GM10248 (cell line): ENCODE measurements at regions not wholly inside any gene's neighbourhood (a gene's known extent, or its start where the extent isn't known, plus 50 kb on each side); places are given as distances from the start of the nearest gene placed in this dataset.

Experiments used
- CTCF ChIA-PET: fragments of 300-600 bp; sonication (Branson Sonifier 250); formaldehyde crosslinking; extraction: SDS; loops from one replicate; lab custom pipeline; 2021; ENCODE audit warnings: antibody characterized with exemption; lab: Yijun Ruan, JAX
- POLR2A ChIA-PET: fragments of 350-650 bp; sonication (Branson Sonifier 250); formaldehyde crosslinking; extraction: SDS; loops from one replicate; lab custom pipeline; 2020; ENCODE audit warnings: antibody characterized with exemption; lab: Yijun Ruan, JAX
- DNase-seq: peaks from one replicate; pipeline ENCODE4 v3.0.0; 2012; ENCODE audit errors: extremely low spot score
- TF ChIP-seq, protein P1 (sequence below): IDR thresholded peaks from 2 replicates; pipeline ENCODE4 v1.5.1; 2012; ENCODE audit warnings: mild to moderate bottlenecking, low read depth; ENCODE audit errors: extremely low read depth, missing control alignments, control extremely low read depth

DNA sequence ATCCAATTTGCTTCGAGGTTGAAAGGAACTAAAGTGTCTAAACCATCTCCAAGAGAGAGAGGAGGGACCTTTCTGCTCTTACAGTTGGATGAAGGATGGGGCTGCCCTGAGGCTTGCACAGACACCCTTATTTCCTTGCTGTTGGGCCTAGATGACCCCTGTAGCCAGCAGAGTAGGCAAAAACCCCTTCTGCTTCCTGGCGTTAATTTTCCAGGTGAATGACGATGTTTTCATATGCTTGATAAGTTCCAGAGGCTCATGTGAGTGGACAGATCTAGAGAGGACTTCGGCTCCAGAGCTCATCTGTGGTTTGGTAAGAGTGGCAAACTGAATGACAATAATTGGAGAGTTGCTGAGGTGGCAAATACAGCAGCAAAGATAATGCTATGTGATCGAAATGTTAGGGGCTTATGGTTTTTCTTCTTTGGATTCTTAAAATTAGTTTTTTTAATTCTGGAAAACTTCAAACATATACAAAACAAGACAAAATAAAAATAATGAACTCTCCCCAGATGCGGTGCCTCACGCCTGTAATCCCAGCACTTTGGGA lies 98.6 kb upstream of the MAP4K3 start:
- no peak for DNase-seq
- TF ChIP-seq, protein P1, sequence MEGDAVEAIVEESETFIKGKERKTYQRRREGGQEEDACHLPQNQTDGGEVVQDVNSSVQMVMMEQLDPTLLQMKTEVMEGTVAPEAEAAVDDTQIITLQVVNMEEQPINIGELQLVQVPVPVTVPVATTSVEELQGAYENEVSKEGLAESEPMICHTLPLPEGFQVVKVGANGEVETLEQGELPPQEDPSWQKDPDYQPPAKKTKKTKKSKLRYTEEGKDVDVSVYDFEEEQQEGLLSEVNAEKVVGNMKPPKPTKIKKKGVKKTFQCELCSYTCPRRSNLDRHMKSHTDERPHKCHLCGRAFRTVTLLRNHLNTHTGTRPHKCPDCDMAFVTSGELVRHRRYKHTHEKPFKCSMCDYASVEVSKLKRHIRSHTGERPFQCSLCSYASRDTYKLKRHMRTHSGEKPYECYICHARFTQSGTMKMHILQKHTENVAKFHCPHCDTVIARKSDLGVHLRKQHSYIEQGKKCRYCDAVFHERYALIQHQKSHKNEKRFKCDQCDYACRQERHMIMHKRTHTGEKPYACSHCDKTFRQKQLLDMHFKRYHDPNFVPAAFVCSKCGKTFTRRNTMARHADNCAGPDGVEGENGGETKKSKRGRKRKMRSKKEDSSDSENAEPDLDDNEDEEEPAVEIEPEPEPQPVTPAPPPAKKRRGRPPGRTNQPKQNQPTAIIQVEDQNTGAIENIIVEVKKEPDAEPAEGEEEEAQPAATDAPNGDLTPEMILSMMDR: no peak
- POLR2A ChIA-PET: no interaction called here
- CTCF ChIA-PET: no interaction called here

DNA sequence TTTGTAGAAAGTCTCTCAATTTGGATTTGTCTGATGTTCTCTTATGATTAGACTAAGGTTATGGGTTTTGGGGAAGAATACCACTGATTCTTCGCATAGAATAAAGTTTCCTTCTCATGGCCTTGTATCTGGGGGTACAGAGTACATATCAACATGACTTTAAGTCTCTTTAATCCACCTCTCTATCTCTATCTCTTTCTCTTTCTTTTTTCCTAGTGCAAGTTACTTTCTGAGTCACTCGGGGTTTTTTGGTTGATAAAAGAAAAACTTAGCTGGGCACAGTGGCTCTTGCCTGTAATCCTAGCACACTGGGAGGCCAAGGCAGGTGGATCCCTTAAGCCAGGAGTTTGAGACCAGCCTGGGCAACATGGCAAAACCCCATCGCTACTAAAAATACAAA lies 100.1 kb upstream of the MAP4K3 start:
- TF ChIP-seq, protein P1: no peak

DNA sequence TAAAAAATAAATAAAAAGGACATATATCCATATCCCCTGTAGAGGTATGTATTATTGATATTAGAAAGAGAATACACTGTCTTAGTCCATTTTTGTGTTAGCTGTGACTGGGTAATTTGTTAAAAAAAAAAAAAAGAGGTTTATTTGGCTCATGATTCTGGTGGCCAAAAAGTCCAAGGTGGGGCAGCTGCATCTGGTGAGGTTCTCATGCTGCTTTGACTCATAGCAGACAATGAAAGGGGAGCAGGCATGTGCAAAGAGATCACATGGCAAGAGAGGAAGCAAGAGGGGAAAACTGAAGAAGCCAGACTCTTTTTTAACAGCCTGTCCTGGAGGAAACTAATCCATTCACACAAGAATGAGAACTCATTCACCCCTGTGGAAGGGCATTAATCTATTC lies 101.6 kb upstream of the MAP4K3 start:
- no peak for DNase-seq
- ChIA-PET CTCF (interaction anchor here (1.1 kb wide), 1 partner anchor 8 kb away, joined by 3 read pairs; no protein-coding TSS in a partner anchor), POLR2A (no interaction called here)
- TF ChIP-seq, protein P1: no peak

More for the DNA sequence above, 100.1 kb upstream of the MAP4K3 start:
- no peak for DNase-seq
- ChIA-PET CTCF (no interaction called here), POLR2A (no interaction called here)

- POLR2A ChIA-PET: no interaction called here
- CTCF ChIA-PET: interaction anchor here (1.0 to 1.8 kb wide), 2 partner anchors 10 to 22 kb away, joined by 3 to 4 read pairs; no protein-coding TSS in a partner anchor
- TF ChIP-seq, protein P1: no peak
- no peak for DNase-seq
Observed at GRCh38 chr2:39540414-39540813, 103.3 kb upstream of the MAP4K3 start.

DNA sequence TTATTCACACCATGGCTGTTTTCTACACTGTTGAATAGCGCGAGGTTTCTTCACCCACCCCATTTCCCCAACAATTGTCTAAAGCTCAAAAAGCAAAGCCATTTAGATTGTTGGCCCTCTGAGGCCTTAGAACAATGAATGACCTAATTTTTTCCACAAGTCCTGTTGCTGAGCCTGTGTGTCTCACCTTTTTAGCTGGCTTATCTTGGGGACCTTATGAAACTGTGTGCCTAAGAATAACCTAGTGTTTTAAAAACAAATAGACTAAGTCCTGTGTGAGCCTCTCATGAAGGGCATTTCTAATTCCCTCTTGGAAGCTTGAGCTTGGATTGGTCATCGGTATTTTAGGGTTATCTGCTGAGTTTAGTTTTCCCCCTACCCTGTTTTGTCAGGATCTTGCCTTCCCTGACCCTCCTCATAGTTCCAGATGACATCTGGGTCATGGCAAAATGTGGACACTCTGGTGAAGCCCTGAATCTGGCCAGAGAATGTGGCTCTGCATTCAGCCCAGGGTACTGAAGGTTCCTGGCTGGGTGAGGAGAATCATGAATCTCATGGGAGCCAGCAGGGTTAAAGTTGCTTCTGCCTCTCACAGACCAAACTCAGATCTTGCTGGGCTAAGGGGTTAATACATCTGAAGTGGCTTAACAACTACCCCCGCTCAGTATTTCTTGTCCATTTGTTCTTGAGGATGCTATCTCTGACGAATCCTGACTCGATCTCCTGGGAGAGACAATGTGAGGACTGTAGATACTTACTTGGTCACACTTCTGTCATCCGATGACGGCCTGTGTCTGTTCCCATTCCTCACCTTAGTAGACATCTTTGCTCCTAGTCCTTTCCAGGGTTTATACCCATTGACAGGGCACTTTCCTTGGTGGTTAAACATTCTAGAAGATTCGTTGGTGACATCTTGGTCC lies 104.2 kb upstream of the MAP4K3 start:
- ChIA-PET POLR2A (no interaction called here), CTCF (interaction anchor here (1.0 to 1.8 kb wide), 2 partner anchors 9 to 23 kb away, joined by 3 to 4 read pairs; no protein-coding TSS in a partner anchor)
- no peak for DNase-seq
- TF ChIP-seq, protein P1: no peak

DNA sequence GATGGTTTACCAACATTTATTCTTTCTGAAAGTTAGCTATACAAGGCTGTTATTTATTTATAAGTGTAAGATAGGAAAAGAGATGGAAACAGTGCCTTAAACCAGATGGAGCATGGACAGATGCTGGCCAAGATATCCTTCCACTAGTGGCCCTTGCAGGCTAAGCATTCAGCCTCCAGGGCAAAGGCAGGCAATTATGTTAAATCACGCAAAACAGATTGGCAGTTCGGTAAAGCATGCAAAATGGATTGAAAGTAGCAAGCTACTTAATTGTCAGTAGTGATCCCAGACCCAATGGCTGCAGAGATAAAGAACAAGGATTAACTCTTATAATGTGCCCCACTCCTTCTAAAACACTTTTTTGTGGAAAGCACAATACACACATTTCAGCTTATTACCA lies 105.4 kb upstream of the MAP4K3 start:
- CTCF ChIA-PET: interaction anchor here (1.6 kb wide), 1 partner anchor 9 kb away, joined by 4 read pairs; no protein-coding TSS in a partner anchor
- POLR2A ChIA-PET: no interaction called here
- TF ChIP-seq, protein P1: no peak
- DNase-seq: no peak
